Gastroesophageal sphincter (tissue), 3 donors: ENCODE measurements at regions not wholly inside any gene's neighbourhood (a gene's known extent, or its start where the extent isn't known, plus 50 kb on each side); places are given as distances from the start of the nearest gene placed in this dataset.

Experiments
- POLR2A ChIP-seq, 2 donors: fragments of 450-650 bp; IDR thresholded peaks; one replicate each; pipeline ENCODE4 v1.6.1; 2017; ENCODE audit warnings: antibody characterized with exemption in 2 of 2, mild to moderate bottlenecking in 2 of 2, moderate library complexity in 1 of 2
- POLR2AphosphoS5 ChIP-seq: sonication (generic); formaldehyde crosslinking; IDR thresholded peaks from one replicate; pipeline ENCODE4 v1.6.1; 2017; ENCODE audit warnings: antibody characterized with exemption
- TF ChIP-seq, protein P1 (sequence below), 4 experiments: fragments of 200-600 bp in 2 of 4; fragments of 450-650 bp in 2 of 4; sonication (generic) in 1 of 4; IDR thresholded peaks; one replicate each; pipeline ENCODE4 v1.5.1; 2017 to 2019; ENCODE audit warnings: antibody characterized with exemption in 4 of 4, mild to moderate bottlenecking in 2 of 4, moderate library complexity in 2 of 4

DNA sequence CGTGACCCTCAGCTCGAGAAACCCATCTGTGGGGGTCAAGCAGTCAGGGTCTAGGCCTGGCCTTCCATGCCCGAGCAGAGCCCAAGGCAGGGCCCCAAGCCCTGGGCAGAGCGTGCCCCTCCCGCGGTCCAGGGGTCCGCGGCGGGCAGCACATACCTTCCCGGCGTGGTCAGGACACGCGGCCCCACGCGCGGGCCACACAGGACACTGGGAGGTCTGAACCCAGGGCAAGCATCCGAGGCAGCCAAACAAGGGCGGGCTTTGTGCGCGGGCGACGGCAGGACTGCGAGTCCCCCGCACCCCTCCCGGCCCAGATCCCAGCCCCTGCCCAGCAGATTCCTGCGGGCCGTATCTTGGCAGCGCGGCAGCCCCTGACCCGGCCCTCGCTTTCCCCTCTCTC is 61.6 kb upstream of the ACAN start:
- TF ChIP-seq, protein P1, sequence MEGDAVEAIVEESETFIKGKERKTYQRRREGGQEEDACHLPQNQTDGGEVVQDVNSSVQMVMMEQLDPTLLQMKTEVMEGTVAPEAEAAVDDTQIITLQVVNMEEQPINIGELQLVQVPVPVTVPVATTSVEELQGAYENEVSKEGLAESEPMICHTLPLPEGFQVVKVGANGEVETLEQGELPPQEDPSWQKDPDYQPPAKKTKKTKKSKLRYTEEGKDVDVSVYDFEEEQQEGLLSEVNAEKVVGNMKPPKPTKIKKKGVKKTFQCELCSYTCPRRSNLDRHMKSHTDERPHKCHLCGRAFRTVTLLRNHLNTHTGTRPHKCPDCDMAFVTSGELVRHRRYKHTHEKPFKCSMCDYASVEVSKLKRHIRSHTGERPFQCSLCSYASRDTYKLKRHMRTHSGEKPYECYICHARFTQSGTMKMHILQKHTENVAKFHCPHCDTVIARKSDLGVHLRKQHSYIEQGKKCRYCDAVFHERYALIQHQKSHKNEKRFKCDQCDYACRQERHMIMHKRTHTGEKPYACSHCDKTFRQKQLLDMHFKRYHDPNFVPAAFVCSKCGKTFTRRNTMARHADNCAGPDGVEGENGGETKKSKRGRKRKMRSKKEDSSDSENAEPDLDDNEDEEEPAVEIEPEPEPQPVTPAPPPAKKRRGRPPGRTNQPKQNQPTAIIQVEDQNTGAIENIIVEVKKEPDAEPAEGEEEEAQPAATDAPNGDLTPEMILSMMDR (IDR thresholded peaks at IDR 0.05), result no peak
- TF ChIP-seq POLR2AphosphoS5, result no peak
- TF ChIP-seq POLR2A (IDR thresholded peaks at IDR 0.05), result no peak
